Motor neuron (in vitro differentiated cells): ENCODE measurements at regions not wholly inside any gene's neighbourhood (a gene's known extent, or its start where the extent isn't known, plus 50 kb on each side); places are given as distances from the start of the nearest gene placed in this dataset.
A peak's percentile ranks its signal among the peaks of the same experiment; 100 is the strongest.
"Not testable (repeated sequence)": the region's sequence is repeated elsewhere in the genome, so short reads cannot be mapped to it uniquely, and the experiment has no call there.

Source experiments
- ATAC-seq, 8 experiments: fragments of 200-7000 bp; cut with Tn5 transposase; replicated peaks in 6 of 8; 2 replicates each; pipeline ENCODE4 v1.8.0; 2021; ENCODE audit warnings: mild to moderate bottlenecking in 8 of 8, moderate library complexity in 8 of 8
- H3K27ac ChIP-seq, 2 donors: fragments of 250-450 bp; sonication (Bioruptor Pico); 2 replicates each; pipeline ENCODE4 v1.9.0; 2021; ENCODE audit warnings: antibody characterized with exemption in 2 of 2, mild to moderate bottlenecking in 2 of 2, moderate library complexity in 1 of 2
- H3K4me1 ChIP-seq, 2 donors: fragments of 250-450 bp; sonication (Bioruptor Pico); replicated peaks in 1 of 2; 2 replicates each; pipeline ENCODE4 v1.6.1; 2021; ENCODE audit warnings: antibody characterized with exemption in 2 of 2, mild to moderate bottlenecking in 2 of 2, moderate library complexity in 1 of 2
- H3K4me3 ChIP-seq, 5 donors: fragments of 250-450 bp; sonication (Bioruptor Pico); 2 replicates each; pipeline ENCODE4 v1.9.0; 2021; ENCODE audit warnings: antibody characterized with exemption in 5 of 5, mild to moderate bottlenecking in 5 of 5, moderate library complexity in 4 of 5
- WGBS, 10 experiments: fragments of 450-650 bp; shearing (Covaris generic); methylation state at CpG; one replicate each; pipeline ENCODE4 v1.0.0; 2022; 5-methylcytosine and 5-hydroxymethylcytosine counted together
- in situ Hi-C, 9 experiments: fragments of 400-800 bp; cut with MboI; loops; one replicate each; pipeline ENCODE4 v1.15.0; 2021; ENCODE audit warnings: low sequenced_read_pairs in 9 of 9, low pct_unique_long_range_greater_than_20kb in 2 of 9; ENCODE audit not compliant: unreplicated experiment in 9 of 9

GRCh38 chr2:111258318-111258717 lies 137.6 kb downstream of the BCL2L11 start:
- in situ Hi-C loops, ATAC-seq, H3K27ac ChIP-seq, H3K4me3 ChIP-seq, H3K4me1 ChIP-seq: not testable (repeated sequence)
- no CpG with 5 or more reads among the region's 1 CpG for WGBS, 10 experiments

DNA sequence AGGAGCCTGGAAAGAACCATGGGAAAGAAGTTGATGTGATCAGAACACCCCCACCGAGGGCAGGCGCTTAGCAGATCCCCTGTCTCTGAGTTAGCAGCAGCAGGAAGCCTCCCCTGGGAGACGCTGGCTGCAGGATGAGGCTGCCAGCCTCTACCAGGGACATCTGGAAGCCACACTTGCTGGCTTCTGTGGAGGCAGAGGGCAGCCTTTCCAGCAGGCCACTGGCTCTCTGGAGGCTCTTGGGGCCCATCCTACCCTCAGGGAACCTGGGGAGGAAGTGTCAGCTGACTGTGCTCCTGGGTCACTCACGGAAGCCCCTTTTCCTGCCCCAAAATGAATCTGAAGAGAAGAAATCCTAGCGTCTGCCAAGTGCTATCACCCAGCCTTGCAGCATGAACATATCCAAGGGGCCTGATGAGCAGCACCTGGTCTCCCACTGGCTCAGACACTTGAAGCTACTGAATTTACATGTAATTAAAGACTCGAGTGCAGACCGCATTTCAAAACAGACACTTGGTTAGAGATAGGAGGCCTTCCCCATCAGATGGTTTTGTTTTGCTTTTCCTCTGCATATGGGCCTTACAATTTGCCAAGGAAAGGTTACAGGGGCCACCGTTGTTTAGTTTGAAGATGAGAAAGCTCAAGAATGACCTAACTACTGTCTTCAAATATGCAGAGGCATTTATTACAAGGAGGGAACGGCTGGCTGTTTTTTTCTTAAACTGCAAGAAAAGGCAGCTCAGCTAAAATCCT lies 142.1 kb downstream of the BCL2L11 start:
- ATAC-seq, result peak in 1 of 8 experiments; percentile 44
- H3K4me1 ChIP-seq, in situ Hi-C loops, H3K4me3 ChIP-seq, H3K27ac ChIP-seq: not testable (repeated sequence)
- WGBS, 10 experiments, result no CpG with 5 or more reads among the region's 9 CpGs

DNA sequence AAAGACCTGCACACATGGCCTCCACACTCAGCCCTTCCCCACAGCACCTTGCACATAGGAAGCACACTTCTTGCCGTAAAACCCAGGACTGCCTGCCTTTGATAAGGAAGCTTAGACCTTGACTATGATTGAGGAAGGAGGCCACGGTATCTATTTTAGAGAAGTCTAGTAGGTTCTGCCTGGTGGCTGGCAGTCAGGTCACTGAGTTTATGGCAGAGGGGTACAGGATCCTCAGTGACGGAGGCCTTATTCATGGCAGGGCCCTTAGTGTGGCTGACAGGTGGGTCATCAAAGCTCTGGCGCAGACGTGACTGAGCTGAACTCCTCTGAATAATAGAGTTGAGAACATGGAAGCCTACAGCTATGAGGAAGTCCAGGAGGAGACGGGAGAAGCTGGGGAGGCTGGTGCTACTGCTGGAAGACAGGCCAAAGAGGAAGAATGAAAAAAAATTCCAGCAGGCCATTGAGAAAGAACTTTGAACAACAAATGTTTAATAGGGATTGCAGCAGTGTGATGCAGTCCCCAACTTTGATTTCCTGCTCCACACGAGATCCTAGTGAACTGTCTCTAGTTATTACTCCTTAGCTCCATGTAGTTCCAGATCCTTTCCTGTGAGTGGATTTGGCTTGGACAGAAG lies 142.8 kb downstream of the BCL2L11 start:
- H3K4me3 ChIP-seq, H3K27ac ChIP-seq, in situ Hi-C loops, ATAC-seq, H3K4me1 ChIP-seq: not testable (repeated sequence)
- WGBS, 10 experiments, result no CpG with 5 or more reads among the region's 7 CpGs

GRCh38 chr2:111264956-111265355 lies 144.2 kb downstream of the BCL2L11 start:
- WGBS, 10 experiments, result no CpG with 5 or more reads among the region's 11 CpGs
- H3K4me1 ChIP-seq, H3K27ac ChIP-seq, in situ Hi-C loops, ATAC-seq, H3K4me3 ChIP-seq: not testable (repeated sequence)

DNA sequence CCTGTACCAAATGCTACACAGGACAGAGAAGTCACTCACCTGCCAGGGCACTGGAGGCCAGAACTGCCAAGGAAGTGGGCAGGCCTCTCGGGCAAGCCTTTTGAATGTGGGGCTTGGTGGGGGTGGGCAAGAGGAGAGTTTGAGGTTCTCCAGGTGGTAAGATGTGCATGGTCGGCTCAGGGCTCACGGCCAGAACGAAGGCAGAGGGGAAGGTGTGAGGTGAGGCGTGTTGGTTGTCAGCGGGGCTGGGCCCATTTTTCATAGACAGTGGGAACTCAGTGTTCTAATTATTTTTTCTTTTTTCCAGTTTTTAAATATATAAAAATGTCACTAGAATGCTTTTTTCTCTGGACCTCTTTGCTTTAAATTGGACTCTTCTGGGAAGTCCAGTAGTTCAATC lies 145.8 kb downstream of the BCL2L11 start:
- H3K27ac ChIP-seq, in situ Hi-C loops, H3K4me1 ChIP-seq, H3K4me3 ChIP-seq, ATAC-seq: not testable (repeated sequence)
- WGBS, 10 experiments, result no CpG with 5 or more reads among the region's 6 CpGs

DNA sequence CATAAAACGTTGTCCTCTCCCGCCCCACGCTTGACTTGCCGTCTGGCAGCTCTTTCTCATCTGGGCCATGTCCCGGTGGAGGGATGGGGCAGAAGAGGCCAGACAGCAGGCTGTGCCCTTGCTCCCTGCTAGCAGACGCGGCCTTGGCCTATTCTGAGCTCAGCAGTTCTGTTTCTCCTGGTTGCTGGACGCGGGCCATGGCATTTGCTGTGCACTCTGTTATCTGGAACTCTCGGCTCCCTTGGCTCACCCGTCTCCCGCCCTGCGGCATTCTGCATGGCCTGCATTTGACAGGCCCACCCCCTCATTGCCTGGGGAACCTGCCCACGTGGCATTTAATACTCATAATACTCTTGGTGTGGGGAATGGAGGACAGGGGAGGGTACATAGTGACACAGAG lies 146.3 kb downstream of the BCL2L11 start:
- H3K4me3 ChIP-seq, in situ Hi-C loops, H3K4me1 ChIP-seq, H3K27ac ChIP-seq: not testable (repeated sequence)
- ATAC-seq, result peak in 3 of 8 experiments; percentile 32 to 97 (median 52)
- no CpG with 5 or more reads among the region's 14 CpGs for WGBS, 10 experiments

- H3K27ac ChIP-seq, H3K4me3 ChIP-seq, H3K4me1 ChIP-seq, in situ Hi-C loops: not testable (repeated sequence)
- WGBS, 10 experiments, result no CpG with 5 or more reads among the region's 4 CpGs
- ATAC-seq, result peak in 3 of 8 experiments; percentile 4 to 36 (median 28)
Measured at GRCh38 chr2:111269761-111270323, 149.1 kb downstream of the BCL2L11 start.

GRCh38 chr2:111270569-111270968 lies 149.9 kb downstream of the BCL2L11 start:
- in situ Hi-C loops, H3K27ac ChIP-seq, H3K4me3 ChIP-seq, H3K4me1 ChIP-seq, ATAC-seq: not testable (repeated sequence)
- no CpG with 5 or more reads among the region's 3 CpGs for WGBS, 10 experiments

DNA sequence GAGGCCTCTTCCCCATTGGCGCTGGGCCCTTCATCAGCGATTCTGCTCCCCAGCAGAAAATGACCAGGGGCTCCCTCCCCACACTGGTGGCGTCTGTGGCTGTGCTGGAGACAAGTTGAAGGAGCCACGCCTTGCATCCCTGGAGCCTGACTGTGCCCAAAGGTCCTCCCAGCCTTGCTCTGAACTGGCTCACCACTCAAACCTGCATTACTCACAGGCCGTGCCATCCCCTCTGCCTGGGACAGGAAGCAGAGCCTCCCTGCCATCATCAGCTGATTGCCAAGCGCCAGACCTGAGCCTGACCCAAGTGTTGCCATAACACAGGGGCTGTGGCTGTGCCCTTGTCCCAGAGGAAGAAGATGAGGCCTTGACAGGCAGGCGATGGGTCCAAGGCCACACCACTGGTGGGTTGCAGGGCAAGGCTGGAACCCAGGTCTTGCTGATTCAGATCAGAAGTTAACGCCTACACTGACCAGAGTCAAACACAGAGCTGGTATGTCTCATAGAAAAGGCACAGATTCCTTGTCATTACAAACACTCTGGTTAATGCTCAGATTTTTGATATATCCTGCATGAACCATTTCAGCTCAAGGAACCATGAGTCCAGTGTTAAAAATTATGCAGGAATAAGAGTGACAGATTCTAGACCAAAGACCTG lies 151.1 kb downstream of the BCL2L11 start:
- H3K4me3 ChIP-seq, H3K27ac ChIP-seq, in situ Hi-C loops, H3K4me1 ChIP-seq, ATAC-seq: not testable (repeated sequence)
- WGBS, 10 experiments, result no CpG with 5 or more reads among the region's 8 CpGs

DNA sequence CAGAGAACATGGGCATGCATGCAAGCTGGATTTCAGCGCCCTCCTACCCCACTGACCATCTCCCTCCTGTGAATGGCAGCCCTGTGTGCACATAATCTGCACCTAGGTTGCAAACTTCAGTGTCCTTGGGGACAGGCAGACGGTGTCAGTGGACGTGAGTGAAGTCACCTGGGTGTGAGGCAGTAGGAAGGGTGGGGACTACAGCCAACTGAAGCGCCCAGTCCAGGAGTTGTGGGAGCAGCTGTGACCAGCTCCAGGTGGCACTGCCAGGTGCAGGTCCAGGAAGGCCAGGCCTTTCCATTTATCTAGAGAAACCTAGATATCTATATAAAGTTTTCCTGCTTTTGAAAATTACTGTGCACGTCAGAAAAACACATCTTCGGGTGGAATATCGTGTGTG lies 152.3 kb downstream of the BCL2L11 start:
- ATAC-seq, in situ Hi-C loops, H3K4me1 ChIP-seq, H3K27ac ChIP-seq, H3K4me3 ChIP-seq: not testable (repeated sequence)
- whole genome bisulfite sequencing, 10 experiments, result no CpG with 5 or more reads among the region's 7 CpGs

DNA sequence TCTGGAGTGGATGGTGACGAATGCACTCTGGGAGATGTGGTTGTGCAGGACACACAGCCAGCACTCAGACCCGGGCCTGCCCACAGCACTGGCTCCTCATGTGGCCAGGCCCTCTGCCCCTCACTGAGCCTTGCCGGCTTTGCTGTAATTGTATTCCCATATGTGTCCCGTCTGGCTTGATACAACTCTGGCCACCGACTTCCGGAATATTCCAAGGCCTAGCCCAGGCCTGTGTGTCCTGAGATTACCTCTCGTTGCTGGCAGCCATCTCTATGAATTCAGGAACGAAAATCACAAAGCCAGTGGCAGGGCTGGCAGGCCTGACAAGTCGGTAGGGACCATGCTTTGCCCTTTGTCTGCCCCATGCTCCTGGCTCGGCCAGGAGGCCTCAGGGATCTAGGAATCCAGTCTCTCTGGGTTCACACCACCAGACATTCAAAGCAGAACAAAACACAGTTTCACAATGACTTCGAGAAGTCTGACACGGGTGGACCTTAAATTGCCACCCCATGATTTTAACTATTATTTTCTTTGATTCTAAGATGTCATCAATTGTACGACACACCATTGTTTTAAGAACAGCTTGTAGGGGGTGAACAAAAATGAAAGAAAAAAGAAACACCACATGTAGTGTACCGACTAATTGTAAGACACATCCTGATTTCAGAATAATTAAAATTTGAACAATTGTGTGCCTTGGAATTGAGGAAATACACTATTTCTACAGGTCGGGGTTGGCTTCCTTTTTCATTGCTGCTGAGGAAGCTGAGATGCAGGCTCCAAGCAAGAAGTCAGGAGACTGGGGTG lies 154.5 kb downstream of the BCL2L11 start:
- ATAC-seq, result peak in 1 of 8 experiments; percentile 67
- H3K4me3 ChIP-seq, H3K4me1 ChIP-seq, H3K27ac ChIP-seq, in situ Hi-C loops: not testable (repeated sequence)
- no CpG with 5 or more reads among the region's 15 CpGs for WGBS, 10 experiments

DNA sequence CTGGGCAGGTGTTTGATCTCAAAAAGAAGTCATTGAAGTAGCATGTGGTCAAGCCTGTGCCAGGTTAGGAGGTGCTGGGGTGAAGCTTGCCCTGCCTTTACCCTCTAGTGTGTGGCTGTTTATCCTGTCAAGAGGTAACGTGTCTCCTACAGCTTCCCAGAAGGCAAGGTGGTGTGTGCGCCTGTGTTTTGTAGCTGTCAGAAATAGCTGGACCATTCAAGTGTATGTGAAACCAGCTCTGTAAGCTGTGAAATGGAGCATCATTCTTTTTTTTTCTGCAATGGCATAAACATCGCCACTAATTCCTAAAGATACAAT lies 155.1 kb downstream of the BCL2L11 start:
- ATAC-seq, in situ Hi-C loops, H3K27ac ChIP-seq, H3K4me3 ChIP-seq, H3K4me1 ChIP-seq: not testable (repeated sequence)
- no CpG with 5 or more reads among the region's 3 CpGs for WGBS, 10 experiments

GRCh38 chr2:111278133-111278532 lies 157.4 kb downstream of the BCL2L11 start:
- H3K27ac ChIP-seq, H3K4me3 ChIP-seq, in situ Hi-C loops, H3K4me1 ChIP-seq, ATAC-seq: not testable (repeated sequence)
- WGBS, 10 experiments, result no CpG with 5 or more reads among the region's 3 CpGs
